ENCODE measurements at regions not wholly inside any gene's neighbourhood (a gene's known extent, or its start where the extent isn't known, plus 50 kb on each side); places are given as distances from the start of the nearest gene placed in this dataset.

- DNase-seq (ENCODE audit: low spot score) = no peak
- TF ChIP-seq CTCF (IDR thresholded peaks at IDR 0.05; ENCODE audit: extremely low read depth, insufficient read depth, missing control alignments) = no peak
- in situ Hi-C loops (cut with MboI; ENCODE audit: low pct_unique_long_range_greater_than_20kb, low sequenced_read_pairs, unreplicated experiment) = no loop called here
Measured at GRCh38 chr6:167757821-167758220, 68.9 kb upstream of the AFDN start.

- DNase-seq (ENCODE audit: low spot score) = no peak
- in situ Hi-C loops (cut with MboI; ENCODE audit: low pct_unique_long_range_greater_than_20kb, low sequenced_read_pairs, unreplicated experiment) = no loop called here
- TF ChIP-seq CTCF (IDR thresholded peaks at IDR 0.05; ENCODE audit: extremely low read depth, insufficient read depth, missing control alignments) = no peak
Measured at GRCh38 chr6:167758309-167759023, 68.2 kb upstream of the AFDN start.

GRCh38 chr6:167759206-167759605 is 67.5 kb upstream of the AFDN start:
- no peak for TF ChIP-seq CTCF (IDR thresholded peaks at IDR 0.05; ENCODE audit: extremely low read depth, insufficient read depth, missing control alignments)
- in situ Hi-C loops (cut with MboI; ENCODE audit: low pct_unique_long_range_greater_than_20kb, low sequenced_read_pairs, unreplicated experiment) = no loop called here
- DNase-seq (ENCODE audit: low spot score) = no peak

GRCh38 chr6:167759912-167760311 is 66.8 kb upstream of the AFDN start:
- no peak for DNase-seq (ENCODE audit: low spot score)
- in situ Hi-C loops (cut with MboI; ENCODE audit: low pct_unique_long_range_greater_than_20kb, low sequenced_read_pairs, unreplicated experiment) = no loop called here
- no peak for TF ChIP-seq CTCF (IDR thresholded peaks at IDR 0.05; ENCODE audit: extremely low read depth, insufficient read depth, missing control alignments)

- in situ Hi-C loops (cut with MboI; ENCODE audit: low pct_unique_long_range_greater_than_20kb, low sequenced_read_pairs, unreplicated experiment) = no loop called here
- TF ChIP-seq CTCF (IDR thresholded peaks at IDR 0.05; ENCODE audit: extremely low read depth, insufficient read depth, missing control alignments) = no peak
- DNase-seq (ENCODE audit: low spot score) = no peak
Measured at GRCh38 chr6:167760979-167761793, 65.5 kb upstream of the AFDN start.

- DNase-seq (ENCODE audit: low spot score) = no peak
- TF ChIP-seq CTCF (IDR thresholded peaks at IDR 0.05; ENCODE audit: extremely low read depth, insufficient read depth, missing control alignments) = no peak
- in situ Hi-C loops (cut with MboI; ENCODE audit: low pct_unique_long_range_greater_than_20kb, low sequenced_read_pairs, unreplicated experiment) = no loop called here
Measured at GRCh38 chr6:167761794-167762258, 64.9 kb upstream of the AFDN start.
